ENCODE measurements at regions not wholly inside any gene's neighbourhood (a gene's known extent, or its start where the extent isn't known, plus 50 kb on each side); places are given as distances from the start of the nearest gene placed in this dataset.

- DNase-seq, result no peak
Observed at GRCh38 chr4:81921751-81922159, 450.0 kb upstream of the RASGEF1B start.

- no peak for DNase-seq
Observed at GRCh38 chr4:81919810-81920209, 448.1 kb upstream of the RASGEF1B start.

DNA sequence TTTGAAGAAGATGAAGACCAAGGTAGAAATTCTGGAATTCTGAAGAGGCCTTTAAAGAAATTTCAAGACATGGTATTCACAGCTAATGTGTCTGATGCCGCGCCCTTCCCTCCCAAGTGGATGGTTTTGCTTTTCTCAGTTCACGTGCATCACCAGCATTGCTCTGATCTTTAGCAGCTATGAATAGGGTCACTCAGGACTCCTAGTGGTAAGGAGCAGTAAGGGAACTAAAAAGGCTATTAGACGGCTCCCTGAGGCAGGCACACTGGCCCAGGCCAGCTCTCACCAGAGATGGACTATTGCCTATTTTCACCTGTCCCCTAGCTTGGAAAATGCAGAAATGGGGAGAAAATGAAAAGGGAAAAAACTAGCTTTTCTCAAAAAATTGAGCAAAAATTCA is 447.5 kb upstream of the RASGEF1B start:
- DNase-seq, result no peak

DNA sequence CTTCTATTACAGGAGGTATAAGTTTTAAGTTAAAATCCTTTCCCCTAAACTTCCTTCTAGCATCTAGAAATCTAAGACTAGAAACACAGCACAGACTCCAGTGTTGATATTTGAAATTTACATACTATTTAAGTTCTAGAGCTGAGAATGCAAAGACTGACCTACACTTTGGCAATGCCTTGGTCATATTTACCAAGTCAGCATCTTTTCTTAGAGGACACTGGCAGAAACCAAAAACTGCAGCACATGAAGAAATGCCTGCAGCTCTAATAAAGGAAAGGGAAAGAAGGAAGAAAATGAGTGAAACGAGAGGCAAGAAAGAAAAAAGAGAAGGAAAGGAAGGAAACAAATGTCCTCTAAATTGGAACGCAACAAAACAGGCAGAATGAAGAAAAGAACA is 443.7 kb upstream of the RASGEF1B start:
- DNase-seq, result no peak

DNA sequence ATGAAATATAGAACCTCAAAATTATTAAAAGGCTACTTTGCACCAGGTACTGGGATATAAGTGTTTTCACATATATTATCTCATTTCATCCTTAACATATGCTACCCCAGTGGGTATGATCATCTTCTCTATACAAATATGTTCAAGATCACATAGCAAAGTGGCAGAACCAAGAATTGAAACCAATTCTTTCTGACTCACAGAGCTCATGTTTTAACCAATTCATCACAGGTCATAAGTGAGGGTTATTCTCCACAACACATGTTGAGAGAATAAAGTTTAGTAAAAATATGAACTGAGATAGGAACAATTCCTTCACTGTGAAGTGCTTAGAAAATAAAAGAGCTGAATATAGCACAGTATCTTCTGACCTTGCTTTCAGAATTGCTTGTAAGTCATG is 442.9 kb upstream of the RASGEF1B start:
- no peak for DNase-seq

DNA sequence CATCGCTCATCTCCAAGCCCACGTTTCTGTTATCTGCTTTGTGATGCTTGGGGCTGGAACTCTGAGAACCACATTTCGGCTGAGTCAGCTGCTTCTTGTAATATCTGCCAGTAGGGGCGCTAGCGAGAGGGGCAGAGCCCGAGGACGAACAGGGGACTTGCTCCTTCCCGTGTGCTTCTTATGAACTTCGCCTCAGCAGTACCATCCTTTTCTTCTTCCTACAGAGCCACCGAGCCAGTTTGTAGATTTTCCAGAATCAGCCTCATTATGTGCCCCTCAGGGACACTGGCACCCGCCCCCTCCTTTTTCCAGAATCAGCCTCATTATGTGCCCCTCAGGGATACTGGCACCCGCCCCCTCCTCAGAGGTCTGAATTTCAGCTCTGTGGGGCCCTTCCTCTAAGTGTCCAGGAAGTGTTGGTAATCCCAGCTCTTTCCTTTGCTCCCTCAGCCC is 441.7 kb upstream of the RASGEF1B start:
- DNase-seq, result no peak

DNA sequence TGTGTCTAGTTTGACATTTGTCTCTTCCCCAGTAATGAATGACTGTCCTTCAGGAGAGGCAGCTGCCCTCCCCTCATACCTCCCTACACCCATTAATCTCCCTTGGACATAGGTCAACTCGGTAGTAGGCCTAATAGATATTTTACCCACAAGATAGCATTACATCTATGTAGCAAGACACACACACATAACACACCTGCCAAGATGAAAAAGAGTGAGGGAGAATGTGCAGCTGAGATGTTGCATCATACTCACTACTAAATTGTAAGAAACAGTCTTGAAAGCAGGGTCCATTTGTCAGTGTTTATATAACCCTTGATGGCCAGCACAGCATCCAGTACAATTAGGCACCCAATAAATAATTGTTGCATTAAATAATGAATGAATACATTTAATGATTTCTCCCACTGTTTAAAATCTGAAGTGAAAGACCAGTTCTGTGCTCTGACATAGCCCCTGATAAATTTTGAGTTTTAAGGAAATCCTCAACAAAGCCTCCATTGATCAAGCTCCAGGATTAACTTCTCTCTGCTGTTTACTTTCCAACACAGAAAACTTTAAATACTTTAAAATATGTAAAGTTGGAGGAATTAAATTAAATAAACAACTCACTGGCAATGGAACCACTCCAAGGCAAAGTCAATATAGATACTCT is 440.8 kb upstream of the RASGEF1B start:
- no peak for DNase-seq

DNA sequence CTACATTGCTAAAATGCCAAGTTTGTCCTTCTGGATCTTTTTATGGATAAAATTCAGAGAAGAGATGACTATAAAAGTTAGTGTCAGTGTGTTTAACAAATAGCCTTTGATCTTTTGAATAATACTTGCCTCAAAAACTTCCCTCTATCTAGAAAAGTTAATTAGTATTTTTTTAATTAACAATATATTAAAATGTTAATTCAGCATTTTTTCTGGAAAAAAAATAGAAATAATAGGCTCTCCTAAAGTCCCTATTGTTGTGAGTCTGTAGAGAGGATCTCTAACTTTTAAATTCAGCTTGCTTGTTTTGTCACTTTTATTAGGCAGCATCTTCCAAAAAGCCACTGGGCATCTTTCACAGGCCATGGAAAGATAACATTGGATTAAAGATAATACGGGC is 435.2 kb upstream of the RASGEF1B start:
- no peak for DNase-seq

DNA sequence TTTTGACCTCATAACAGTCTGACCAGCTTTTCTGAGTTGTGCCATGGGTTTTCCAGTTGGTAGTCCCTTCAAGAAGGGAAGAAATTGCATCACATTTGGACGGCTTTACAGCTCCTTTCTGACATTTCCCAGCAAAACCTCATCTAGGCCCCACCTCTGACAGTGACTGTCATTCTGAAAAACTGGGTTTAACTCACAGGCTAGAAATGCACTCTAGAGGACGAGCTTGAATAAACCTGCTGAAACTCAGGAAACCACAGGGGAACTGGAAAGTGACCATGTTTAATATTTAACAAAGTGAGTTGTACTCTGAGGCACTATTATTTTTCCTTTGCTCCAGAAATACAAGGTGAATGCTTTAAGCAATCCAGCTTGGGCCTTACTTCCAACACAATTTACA is 434.3 kb upstream of the RASGEF1B start:
- DNase-seq, result no peak

GRCh38 chr4:81904121-81904520 is 432.4 kb upstream of the RASGEF1B start:
- DNase-seq, result no peak

- DNase-seq, result no peak
Observed at GRCh38 chr4:81903212-81903611, 431.5 kb upstream of the RASGEF1B start.

DNA sequence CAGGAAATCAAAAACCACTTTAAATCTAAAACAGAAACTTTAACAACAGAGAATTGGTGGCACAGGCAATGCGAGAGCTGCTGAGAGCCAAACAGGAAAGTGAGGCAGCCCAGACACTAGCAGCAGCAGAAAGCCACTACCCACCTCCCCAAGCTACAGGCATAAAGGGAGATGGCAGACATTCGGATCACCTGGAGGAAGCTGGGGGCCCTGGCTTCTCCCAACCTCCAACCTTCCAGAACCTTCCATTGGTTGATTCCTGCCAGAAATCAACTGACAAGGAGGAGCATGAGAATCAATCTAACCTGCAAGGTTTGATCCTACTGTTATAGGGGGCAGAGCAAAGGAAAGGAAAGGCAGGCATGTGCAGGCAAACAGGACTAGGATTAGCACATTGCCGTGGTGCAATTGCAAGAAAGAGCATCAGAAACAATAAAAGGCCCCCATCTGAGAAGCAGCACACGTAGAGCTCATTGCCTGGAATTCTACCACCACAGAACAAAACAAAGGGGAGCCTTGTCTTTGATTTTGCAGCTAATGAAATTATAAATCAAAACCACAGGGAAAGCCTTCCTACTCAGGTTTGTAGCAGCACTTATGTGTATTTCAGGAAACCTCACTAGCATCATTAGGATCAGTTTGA is 427.3 kb upstream of the RASGEF1B start:
- DNase-seq, result no peak

GRCh38 chr4:81896936-81897335 is 425.2 kb upstream of the RASGEF1B start:
- no peak for DNase-seq

DNA sequence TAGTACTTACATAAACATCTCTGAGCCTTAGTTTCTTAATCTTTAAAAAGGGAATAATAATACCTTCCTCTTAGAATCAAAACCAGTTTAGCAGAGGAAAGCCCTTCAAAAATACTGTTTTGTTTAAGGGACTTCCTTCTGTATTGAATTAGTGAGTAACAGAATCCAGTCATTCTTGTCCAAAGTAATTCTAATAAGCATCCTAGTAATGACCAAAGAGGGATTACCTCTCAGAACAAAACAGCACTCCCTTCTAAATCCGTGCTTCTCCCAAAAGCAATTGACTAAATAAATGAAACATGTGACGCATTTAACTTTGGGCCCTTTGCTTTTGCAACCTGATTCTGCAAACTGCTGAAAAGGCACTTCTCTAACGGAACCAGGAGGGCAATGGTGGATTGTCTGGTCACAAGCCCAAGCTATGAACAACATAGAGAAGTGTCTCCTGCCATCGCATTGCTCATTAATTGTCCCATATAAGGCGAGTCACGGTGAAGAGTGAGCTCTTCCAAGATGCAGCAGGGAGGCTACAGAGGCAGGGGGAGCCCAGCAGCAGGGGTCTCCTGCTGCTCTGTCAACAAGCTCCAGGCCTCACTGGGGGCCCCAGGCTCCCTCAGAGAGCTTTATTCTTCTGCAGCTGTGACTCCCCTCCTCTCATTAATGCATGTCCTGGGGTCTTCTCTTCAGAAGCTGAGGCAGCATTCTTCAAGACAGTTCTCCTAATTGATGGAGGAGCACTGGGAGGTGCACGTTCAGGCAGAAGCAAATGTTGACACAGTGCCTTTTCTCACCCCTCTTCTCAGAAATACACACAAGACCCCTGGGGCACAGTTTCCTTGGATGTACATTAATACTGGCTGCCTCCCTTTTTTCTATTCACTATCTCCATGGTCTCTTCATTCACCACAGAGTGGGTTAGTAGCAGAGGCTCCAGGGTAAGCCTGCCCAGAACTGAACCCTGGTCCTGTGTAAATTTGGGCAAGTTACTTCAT is 419.6 kb upstream of the RASGEF1B start:
- DNase-seq, result no peak

DNA sequence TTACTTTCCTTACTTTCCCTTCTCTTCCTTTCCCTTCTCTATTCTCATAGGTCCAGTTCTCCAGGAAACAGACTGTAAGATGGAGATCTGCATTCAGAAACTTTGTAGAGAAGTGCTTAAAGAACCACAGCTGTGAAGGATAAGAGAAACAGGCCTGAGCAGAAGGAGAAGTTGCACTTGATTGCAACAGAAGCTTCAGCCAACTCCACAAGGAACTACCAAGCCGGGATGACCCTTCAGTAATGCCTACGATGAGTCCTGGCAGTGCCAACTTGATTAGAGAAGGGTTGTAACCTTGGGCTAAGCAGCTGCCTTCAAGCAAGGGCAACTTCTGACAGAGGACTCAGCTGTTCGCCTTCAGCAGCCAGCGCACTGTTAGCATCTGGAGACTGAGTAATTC is 413.3 kb upstream of the RASGEF1B start:
- DNase-seq, result no peak

DNA sequence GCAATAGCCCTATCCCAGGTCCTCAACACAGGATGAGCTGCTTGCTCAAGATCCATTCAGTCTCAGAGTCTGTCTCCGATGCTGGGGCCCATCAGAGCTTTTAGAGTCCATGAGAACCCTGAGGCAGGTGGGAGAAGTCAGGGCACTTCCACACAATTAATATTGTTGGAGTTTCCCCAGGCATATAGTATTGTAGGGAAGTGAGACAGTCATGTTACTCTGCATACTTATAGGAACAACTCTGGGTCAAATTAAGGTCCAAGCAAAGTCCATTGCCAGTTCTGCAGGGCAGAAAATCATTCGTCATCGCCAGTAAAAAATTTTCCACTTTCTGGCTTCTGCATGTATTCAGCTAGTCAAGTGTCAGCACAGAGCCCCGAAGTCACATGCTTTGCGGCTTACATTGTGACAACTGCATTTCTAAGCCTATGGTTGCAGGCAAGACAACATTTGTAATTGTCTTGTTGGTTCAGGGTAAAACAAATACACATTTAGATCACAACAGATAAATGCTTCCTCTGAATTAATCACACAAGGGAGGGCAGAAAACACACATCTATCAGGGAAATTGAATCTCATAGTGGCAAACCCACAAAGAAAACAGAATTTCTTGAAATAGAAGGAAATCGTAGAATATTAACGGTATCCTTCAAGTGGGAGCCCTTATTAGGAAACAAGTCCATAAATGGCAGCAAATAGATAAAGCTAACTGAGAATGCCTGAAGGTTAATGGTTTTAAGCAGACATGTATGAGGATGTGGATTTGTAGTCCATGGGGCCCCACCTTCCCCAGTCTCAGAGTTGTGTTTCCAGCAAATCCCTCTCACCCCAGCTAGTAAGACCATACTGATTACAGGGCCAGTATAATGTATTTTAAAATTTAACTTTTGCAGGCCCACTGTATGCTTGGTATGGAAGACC is 412.1 kb upstream of the RASGEF1B start:
- DNase-seq, result no peak

GRCh38 chr4:81883004-81883403 is 411.3 kb upstream of the RASGEF1B start:
- no peak for DNase-seq

DNA sequence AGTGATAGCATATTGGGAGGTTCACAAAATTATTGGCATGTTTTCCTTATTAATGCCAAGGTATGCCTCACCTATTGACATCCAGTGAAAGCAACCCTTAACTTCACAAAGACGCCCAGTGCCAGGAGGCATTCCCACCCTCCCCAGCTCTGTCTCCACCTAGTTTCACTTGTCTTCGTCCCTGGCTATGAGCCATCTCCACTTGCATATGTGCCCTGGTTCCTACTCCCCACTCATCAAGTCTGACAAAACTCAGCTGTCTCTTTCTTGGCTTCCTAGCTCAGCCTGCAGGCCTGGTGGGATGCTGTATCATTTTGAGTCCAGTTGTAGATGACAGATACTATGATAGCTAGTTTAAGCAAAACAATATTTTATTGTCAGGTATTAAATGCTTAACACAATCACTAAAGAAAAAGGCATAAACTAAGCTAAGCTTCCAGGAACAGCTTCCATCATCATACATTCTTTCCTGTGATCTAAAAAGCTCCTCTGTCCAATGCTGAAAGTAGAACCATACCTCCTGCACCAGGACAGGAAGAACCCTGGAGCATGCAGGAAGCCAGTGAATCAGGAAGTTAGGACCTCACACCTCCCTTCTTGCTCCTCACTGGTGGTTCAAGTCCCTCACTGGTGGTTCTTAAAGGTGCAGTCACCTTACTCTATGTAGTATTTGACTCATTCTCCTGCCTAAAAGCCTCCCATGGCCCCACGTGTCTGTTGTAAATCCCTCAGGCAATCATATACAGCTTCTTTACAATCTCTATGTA is 410.3 kb upstream of the RASGEF1B start:
- DNase-seq, result no peak

GRCh38 chr4:81876106-81876505 is 404.4 kb upstream of the RASGEF1B start:
- no peak for DNase-seq

GRCh38 chr4:81874661-81875515 is 403.2 kb upstream of the RASGEF1B start:
- no peak for DNase-seq

DNA sequence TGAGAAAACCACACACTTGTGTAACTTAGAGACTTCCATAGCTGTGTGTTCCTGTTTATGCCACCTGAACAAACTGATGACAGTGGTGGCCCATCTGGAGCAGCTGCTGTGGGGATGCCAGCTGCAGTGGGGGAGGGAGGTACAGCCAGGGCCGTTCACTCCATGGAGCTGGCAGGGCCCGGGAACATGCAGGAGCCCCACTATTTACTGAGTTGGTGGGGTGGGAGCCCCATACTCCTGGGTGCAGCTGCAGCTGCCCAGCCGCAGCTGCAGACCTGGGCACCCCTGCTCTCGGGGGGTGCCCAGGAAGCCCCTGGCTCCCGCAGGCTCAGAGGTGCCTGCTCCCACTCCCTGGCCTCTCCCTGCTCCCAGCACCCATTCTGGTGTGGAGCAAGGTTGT is 398.6 kb upstream of the RASGEF1B start:
- no peak for DNase-seq

All from NCI-H1417 treated with DMSO at 0.1 percent for 48 hours (cell line).